ENCODE measurements at regions not wholly inside any gene's neighbourhood (a gene's known extent, or its start where the extent isn't known, plus 50 kb on each side); places are given as distances from the start of the nearest gene placed in this dataset.
"Not testable (repeated sequence)": the region's sequence is repeated elsewhere in the genome, so short reads cannot be mapped to it uniquely, and the experiment has no call there.

GRCh38 chr17:72446525-72447250 is 325.9 kb downstream of the SOX9 start:
- no peak for DNase-seq (ENCODE audit: low read depth in 2 of 2)

GRCh38 chr17:72447251-72447640 is 326.4 kb downstream of the SOX9 start:
- DNase-seq (ENCODE audit: low read depth in 2 of 2), result no peak

- DNase-seq (ENCODE audit: low read depth in 2 of 2), result no peak
Measured at GRCh38 chr17:72448019-72448418, 327.2 kb downstream of the SOX9 start.

GRCh38 chr17:72452286-72453173 is 331.7 kb downstream of the SOX9 start:
- no peak for DNase-seq (ENCODE audit: low read depth in 2 of 2)

GRCh38 chr17:72454342-72454741 is 333.5 kb downstream of the SOX9 start:
- no peak for DNase-seq (ENCODE audit: low read depth in 2 of 2)

GRCh38 chr17:72455562-72455961 is 334.7 kb downstream of the SOX9 start:
- no peak for DNase-seq (ENCODE audit: low read depth in 2 of 2)

GRCh38 chr17:72456075-72456474 is 335.3 kb downstream of the SOX9 start:
- no peak for DNase-seq (ENCODE audit: low read depth in 2 of 2)

- no peak for DNase-seq (ENCODE audit: low read depth in 2 of 2)
Measured at GRCh38 chr17:72457712-72458111, 336.9 kb downstream of the SOX9 start.

- DNase-seq (ENCODE audit: low read depth in 2 of 2), result no peak
Measured at GRCh38 chr17:72458301-72458700, 337.5 kb downstream of the SOX9 start.

GRCh38 chr17:72460711-72461110 is 339.9 kb downstream of the SOX9 start:
- DNase-seq (ENCODE audit: low read depth in 2 of 2), result no peak

GRCh38 chr17:72461757-72462156 is 340.9 kb downstream of the SOX9 start:
- no peak for DNase-seq (ENCODE audit: low read depth in 2 of 2)

- DNase-seq (ENCODE audit: low read depth in 2 of 2), result no peak
Measured at GRCh38 chr17:72462407-72462806, 341.6 kb downstream of the SOX9 start.

- no peak for DNase-seq (ENCODE audit: low read depth in 2 of 2)
Measured at GRCh38 chr17:72462814-72463213, 342.0 kb downstream of the SOX9 start.

- no peak for DNase-seq (ENCODE audit: low read depth in 2 of 2)
Measured at GRCh38 chr17:72463287-72464102, 342.7 kb downstream of the SOX9 start.

- DNase-seq (ENCODE audit: low read depth in 2 of 2), result not testable (repeated sequence)
Measured at GRCh38 chr17:72464221-72464620, 343.4 kb downstream of the SOX9 start.

- DNase-seq (ENCODE audit: low read depth in 2 of 2), result no peak
Measured at GRCh38 chr17:72465191-72466024, 344.6 kb downstream of the SOX9 start.

- no peak for DNase-seq (ENCODE audit: low read depth in 2 of 2)
Measured at GRCh38 chr17:72466199-72466598, 345.4 kb downstream of the SOX9 start.

GRCh38 chr17:72466606-72467005 is 345.8 kb downstream of the SOX9 start:
- DNase-seq (ENCODE audit: low read depth in 2 of 2), result no peak

- no peak for DNase-seq (ENCODE audit: low read depth in 2 of 2)
Measured at GRCh38 chr17:72467841-72468653, 347.2 kb downstream of the SOX9 start.

- no peak for DNase-seq (ENCODE audit: low read depth in 2 of 2)
Measured at GRCh38 chr17:72468841-72469240, 348.0 kb downstream of the SOX9 start.
